ENCODE measurements at regions not wholly inside any gene's neighbourhood (a gene's known extent, or its start where the extent isn't known, plus 50 kb on each side); places are given as distances from the start of the nearest gene placed in this dataset.

DNA sequence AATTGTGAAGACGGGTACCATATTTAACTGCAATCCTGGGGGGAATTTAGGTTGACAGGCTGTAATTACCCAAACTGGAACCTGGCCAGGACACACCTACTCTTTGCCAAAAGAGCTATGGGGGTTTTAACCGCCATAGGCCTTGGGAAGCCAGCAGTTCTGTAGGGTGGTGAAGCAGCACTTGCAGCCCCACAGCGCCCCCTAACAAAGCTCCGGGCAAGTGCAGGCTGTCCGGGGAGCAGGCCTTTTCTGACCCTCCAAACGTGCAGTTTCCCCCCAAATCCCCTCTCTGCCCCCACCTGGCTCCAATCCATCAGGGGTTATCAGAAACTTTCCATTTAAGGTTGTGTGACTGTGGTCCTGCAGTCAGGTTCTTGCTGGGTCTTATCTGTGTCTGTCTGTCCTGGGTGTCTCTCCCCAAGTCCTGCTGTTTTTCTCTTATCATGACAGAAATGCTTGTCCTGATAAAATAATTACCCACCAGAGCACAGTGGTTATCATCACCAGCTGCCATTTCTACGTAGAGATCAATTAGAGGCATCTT lies 350.9 kb downstream of the MID1IP1 start:
- Histone ChIP-seq H3K4me3 (ENCODE audit: low read depth, low read length) (no peak overlapping the region), H3K9me3 (no peaks in the 10 kb centered on the region), H3K36me3 (ENCODE audit: control insufficient read depth, insufficient read depth, low read length) (no peaks in the 10 kb centered on the region), H3K4me1 (no peaks in the 10 kb centered on the region), H3K27me3 (replicated peaks; ENCODE audit: control insufficient read depth, insufficient read depth, low read length) (no peaks in the 10 kb centered on the region)
- ChIA-PET POLR2A (no interaction called here), CTCF (interaction anchor here (0.7 to 1.1 kb wide), 3 partner anchors 11 to 384 kb away, joined by 3 to 8 read pairs (median 3); no protein-coding TSS in a partner anchor)
- Mint-ChIP-seq H3K4me3 (ENCODE audit: unreplicated experiment) (no peak overlapping the region), H3K9me3 (ENCODE audit: unreplicated experiment) (no peaks in the 10 kb centered on the region), H3K27ac (ENCODE audit: unreplicated experiment) (no peak overlapping the region), H3K36me3 (ENCODE audit: insufficient read depth, unreplicated experiment) (no peaks in the 10 kb centered on the region), H3K4me1 (ENCODE audit: low read depth, unreplicated experiment) (no peaks in the 10 kb centered on the region), H3K27me3 (ENCODE audit: insufficient read depth, unreplicated experiment) (peaks cover 2% of the 10 kb centered on the region)
- peak; percentile 34 to 41 for DNase-seq
- TF ChIP-seq, protein P1, sequence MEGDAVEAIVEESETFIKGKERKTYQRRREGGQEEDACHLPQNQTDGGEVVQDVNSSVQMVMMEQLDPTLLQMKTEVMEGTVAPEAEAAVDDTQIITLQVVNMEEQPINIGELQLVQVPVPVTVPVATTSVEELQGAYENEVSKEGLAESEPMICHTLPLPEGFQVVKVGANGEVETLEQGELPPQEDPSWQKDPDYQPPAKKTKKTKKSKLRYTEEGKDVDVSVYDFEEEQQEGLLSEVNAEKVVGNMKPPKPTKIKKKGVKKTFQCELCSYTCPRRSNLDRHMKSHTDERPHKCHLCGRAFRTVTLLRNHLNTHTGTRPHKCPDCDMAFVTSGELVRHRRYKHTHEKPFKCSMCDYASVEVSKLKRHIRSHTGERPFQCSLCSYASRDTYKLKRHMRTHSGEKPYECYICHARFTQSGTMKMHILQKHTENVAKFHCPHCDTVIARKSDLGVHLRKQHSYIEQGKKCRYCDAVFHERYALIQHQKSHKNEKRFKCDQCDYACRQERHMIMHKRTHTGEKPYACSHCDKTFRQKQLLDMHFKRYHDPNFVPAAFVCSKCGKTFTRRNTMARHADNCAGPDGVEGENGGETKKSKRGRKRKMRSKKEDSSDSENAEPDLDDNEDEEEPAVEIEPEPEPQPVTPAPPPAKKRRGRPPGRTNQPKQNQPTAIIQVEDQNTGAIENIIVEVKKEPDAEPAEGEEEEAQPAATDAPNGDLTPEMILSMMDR (IDR thresholded peaks at IDR 0.05; ENCODE audit: insufficient read depth in 1 of 2, low read depth in 1 of 2, low read length in 1 of 2, severe bottlenecking in 1 of 2, unreplicated experiment in 1 of 2): peak in 1 of 2 experiments; percentile 51
- no TSS peak for BruUV-seq (replicated peaks)
- intact Hi-C loops (cut with micrococcal nuclease; ENCODE audit: unreplicated experiment): no loop called here

DNA sequence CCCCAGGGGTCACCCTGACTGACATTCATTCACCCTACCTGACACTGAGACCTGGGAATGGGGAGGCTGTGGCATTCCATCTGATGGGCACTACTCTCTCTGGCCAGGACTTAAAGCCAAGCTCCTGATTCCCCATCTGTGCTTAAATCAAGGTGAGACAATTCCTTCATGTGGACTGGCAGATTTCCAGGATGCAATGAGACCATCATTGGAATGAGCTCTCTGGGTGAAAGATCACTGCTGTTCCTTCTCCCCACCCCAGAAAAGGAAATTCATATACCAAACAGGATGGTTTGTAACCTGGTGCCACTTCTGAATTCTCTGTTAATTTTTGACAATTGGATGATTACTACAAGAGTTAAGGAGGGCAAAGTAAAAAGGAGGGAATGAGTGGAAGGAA lies 354.8 kb downstream of the MID1IP1 start:
- no peak overlapping the region for H3K4me3 ChIP-seq (ENCODE audit: low read depth, low read length)
- Mint-ChIP-seq H3K36me3 (ENCODE audit: insufficient read depth, unreplicated experiment) (no peaks in the 10 kb centered on the region), H3K27me3 (ENCODE audit: insufficient read depth, unreplicated experiment) (no peaks in the 10 kb centered on the region), H3K4me3 (ENCODE audit: unreplicated experiment) (no peak overlapping the region), H3K9me3 (ENCODE audit: unreplicated experiment) (no peaks in the 10 kb centered on the region), H3K4me1 (ENCODE audit: low read depth, unreplicated experiment) (no peaks in the 10 kb centered on the region), H3K27ac (ENCODE audit: unreplicated experiment) (no peak overlapping the region)
- TF ChIP-seq, protein P1 (IDR thresholded peaks at IDR 0.05; ENCODE audit: insufficient read depth in 1 of 2, low read depth in 1 of 2, low read length in 1 of 2, severe bottlenecking in 1 of 2, unreplicated experiment in 1 of 2): no peak
- intact Hi-C loops (cut with micrococcal nuclease; ENCODE audit: unreplicated experiment): no loop called here
- no peaks in the 10 kb centered on the region for H3K4me1 ChIP-seq
- no peaks in the 10 kb centered on the region for H3K36me3 ChIP-seq (ENCODE audit: control insufficient read depth, insufficient read depth, low read length)
- no peak for DNase-seq
- ChIA-PET POLR2A (no interaction called here), CTCF (no interaction called here)
- no peaks in the 10 kb centered on the region for H3K27me3 ChIP-seq (replicated peaks; ENCODE audit: control insufficient read depth, insufficient read depth, low read length)
- no TSS peak for BruUV-seq (replicated peaks)
- H3K9me3 ChIP-seq: no peaks in the 10 kb centered on the region

DNA sequence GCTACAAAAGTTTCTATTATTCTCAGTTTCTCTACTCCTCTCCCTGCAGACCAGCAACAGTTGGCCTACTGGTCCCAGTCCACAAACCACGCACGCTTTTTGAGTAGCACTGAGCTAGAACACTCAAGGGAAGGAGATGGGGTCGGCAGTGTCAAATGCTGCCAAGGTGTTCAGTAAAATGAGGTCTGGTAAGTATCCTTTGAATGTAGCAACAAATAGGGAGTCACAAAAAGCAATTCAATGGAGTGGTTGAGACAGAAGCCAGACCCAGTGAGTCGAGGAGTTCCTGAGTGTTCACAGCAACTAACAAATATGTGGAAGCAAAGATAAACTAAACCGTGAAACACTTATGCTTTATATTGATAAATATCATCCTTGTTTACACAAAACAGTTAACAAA lies 355.7 kb downstream of the MID1IP1 start:
- Mint-ChIP-seq H3K4me1 (ENCODE audit: low read depth, unreplicated experiment) (no peaks in the 10 kb centered on the region), H3K36me3 (ENCODE audit: insufficient read depth, unreplicated experiment) (no peaks in the 10 kb centered on the region), H3K27me3 (ENCODE audit: insufficient read depth, unreplicated experiment) (peaks cover 5% of the 10 kb centered on the region), H3K4me3 (ENCODE audit: unreplicated experiment) (no peak overlapping the region), H3K9me3 (ENCODE audit: unreplicated experiment) (no peaks in the 10 kb centered on the region), H3K27ac (ENCODE audit: unreplicated experiment) (no peak overlapping the region)
- Histone ChIP-seq H3K27me3 (replicated peaks; ENCODE audit: control insufficient read depth, insufficient read depth, low read length) (no peaks in the 10 kb centered on the region), H3K4me1 (no peaks in the 10 kb centered on the region), H3K36me3 (ENCODE audit: control insufficient read depth, insufficient read depth, low read length) (no peaks in the 10 kb centered on the region), H3K9me3 (no peaks in the 10 kb centered on the region), H3K4me3 (ENCODE audit: low read depth, low read length) (no peak overlapping the region)
- ChIA-PET CTCF (no interaction called here), POLR2A (no interaction called here)
- BruUV-seq (replicated peaks): no TSS peak
- DNase-seq: no peak
- TF ChIP-seq, protein P1 (IDR thresholded peaks at IDR 0.05; ENCODE audit: insufficient read depth in 1 of 2, low read depth in 1 of 2, low read length in 1 of 2, severe bottlenecking in 1 of 2, unreplicated experiment in 1 of 2): no peak
- intact Hi-C loops (cut with micrococcal nuclease; ENCODE audit: unreplicated experiment): no loop called here

Data from Caco-2 (cell line).